ENCODE measurements at regions not wholly inside any gene's neighbourhood (a gene's known extent, or its start where the extent isn't known, plus 50 kb on each side); places are given as distances from the start of the nearest gene placed in this dataset.
A peak's percentile ranks its signal among the peaks of the same experiment; 100 is the strongest.
"Not testable (repeated sequence)": the region's sequence is repeated elsewhere in the genome, so short reads cannot be mapped to it uniquely, and the experiment has no call there.

GRCh38 chr13:31517599-31517998, 221.7 kb upstream of the RXFP2 start:
- no peak for DNase-seq (ENCODE audit: low spot score)

DNA sequence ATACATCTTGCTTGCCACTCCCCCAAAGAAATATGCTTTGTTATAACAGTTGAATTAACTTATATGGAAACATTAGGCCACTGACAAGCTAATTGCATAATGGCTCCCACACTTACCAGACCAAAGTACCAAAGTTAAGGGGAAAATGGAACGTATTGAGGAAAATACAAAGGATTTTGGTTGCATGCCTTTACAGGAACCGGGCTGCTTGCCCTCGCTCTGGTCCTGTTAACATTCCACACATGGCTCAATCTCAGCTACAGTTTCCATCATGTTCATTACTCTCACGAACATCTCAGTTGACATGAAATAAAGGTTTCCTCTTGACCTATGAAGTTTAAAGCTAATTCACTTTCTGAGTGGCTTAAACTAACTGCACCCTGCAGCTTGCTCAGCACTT, 220.7 kb upstream of the RXFP2 start:
- DNase-seq (ENCODE audit: low spot score): no peak

DNA sequence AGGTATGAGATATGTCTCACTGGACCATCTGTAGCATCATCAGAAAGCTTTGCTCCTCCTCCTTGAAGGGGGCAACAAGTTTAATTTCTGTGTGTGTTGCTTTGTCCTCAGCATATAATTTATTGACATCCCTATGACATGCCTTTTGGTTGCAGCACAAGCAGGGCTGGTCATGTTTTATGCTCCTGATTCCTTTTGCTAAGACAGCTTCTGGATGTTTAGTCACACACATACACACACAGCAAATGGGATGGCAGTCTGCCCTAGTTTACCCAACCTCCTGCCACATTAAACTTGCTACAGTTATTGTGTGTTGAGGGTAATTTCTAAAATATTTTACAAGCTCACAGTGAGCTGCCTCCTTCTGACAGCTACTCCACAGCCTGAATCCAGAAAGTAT, 217.9 kb upstream of the RXFP2 start:
- no peak for DNase-seq (ENCODE audit: low spot score)

DNA sequence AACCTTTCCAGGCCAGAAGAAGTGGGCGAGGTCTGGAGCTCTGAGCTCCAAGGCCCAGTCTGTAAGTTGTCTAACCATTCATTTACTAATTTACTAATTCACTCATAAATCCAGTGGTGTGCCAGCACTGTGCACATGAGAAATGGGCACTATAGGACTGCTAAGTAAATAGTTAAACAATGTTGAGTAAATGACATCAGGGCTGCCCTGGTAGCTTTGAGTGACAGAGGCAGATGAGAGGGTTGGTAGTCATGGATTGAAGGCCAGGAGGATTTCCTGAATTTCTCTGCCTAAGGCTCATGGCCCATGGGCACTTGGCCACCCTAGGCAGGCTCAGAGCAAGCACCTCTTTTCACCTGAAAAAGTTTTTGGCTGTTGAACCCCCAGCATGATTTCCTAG, 216.9 kb upstream of the RXFP2 start:
- no peak for DNase-seq (ENCODE audit: low spot score)

- no peak for DNase-seq (ENCODE audit: low spot score)
Observed at GRCh38 chr13:31528176-31528575, 211.2 kb upstream of the RXFP2 start.

DNA sequence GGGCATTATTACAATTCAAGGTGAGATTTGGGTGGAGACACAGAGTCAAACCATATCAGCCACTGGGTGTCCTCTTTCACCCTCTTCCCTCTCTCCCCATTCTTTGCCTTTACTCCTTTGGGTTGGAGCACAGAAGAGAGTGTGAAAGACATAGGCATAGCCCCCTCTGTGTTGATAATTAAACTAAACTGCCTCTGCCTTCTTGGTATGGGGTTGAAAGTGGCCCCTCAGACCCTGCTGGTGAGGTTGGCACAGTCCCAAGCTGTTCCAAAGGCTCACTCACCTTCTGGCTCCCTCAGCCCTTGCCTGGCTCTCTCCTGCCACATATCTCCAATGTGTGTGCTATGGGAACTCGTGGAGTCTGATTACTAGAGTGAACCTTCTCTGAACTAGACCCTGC, 210.6 kb upstream of the RXFP2 start:
- DNase-seq (ENCODE audit: low spot score): no peak

DNA sequence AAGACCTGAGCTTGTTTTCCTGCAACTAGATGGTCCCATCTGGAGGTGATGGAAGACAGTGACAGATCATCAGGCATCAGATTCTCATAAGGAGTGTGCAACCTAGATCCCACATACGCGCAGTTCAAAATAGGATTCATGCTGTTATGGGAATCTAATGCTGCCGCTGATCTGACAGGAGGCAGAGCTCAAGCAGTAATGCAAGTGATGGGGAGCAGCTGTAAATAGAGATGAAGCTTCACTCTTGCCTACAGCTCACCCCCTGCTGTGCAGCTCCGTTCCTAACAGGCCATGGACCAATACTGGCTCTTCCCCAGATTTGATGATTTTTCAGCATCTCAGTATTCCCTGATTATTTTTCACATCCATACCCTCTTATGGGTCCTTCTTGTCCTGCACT, 208.4 kb upstream of the RXFP2 start:
- no peak for DNase-seq (ENCODE audit: low spot score)

- no peak for DNase-seq (ENCODE audit: low spot score)
Observed at GRCh38 chr13:31537052-31537451, 202.3 kb upstream of the RXFP2 start.

- DNase-seq (ENCODE audit: low spot score): peak; percentile 33
Observed at GRCh38 chr13:31538067-31539042, 201.0 kb upstream of the RXFP2 start.

DNA sequence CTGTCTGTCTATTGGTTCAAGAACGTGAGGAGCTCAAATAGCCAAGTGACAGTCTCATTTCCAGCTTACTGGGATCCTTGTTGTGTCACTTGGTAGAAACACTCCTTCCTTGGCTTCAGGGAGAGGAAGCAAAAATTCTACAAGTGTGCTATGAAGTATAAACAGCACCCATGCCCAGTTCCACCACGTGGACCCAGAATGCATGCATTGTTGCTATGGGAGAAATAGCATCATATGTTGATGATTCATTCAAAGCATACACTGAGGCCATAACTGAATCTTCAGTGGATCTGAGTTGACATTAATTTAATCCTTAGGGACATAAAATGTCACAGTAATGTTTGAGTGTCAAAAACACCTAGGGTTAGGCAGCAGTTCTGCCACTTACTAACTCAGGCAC, 199.0 kb upstream of the RXFP2 start:
- DNase-seq (ENCODE audit: low spot score): no peak

DNA sequence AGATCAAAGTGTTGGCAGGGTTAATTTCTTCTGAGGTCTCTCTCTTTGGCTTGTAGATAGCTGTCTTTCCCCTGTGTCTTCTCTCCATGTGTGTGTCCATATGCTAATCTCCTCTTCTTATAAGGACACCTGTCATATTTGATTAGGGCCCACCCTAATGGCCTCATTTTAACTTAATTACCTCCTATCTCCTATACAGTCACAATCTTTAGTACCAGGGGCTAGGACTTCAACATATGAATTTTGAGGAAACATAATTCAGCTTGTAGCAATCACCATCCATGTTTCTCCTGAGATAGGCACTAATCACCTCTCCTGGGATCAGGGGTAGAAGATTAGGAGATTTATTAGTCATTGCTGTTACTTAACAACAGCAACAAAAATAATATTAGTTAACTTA, 196.1 kb upstream of the RXFP2 start:
- DNase-seq (ENCODE audit: low spot score): no peak

DNA sequence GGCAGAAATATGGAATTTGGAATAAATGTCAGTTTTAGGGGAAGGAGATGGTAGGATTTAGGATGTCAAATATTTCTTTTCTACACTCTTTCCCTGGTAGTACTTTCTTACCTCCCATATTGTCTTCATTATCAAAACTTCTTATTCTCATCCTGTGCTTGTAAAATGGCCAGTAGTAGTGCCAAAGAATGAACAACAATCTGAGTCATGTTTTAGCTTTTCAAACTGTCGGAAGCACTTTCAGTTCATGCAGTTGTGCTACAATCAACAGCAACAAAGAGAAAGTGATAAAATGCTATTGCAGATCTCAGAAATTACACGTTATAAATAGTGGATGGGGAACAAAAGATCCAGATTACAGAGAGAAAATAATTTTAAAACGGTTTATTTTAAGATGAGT, 193.7 kb upstream of the RXFP2 start:
- no peak for DNase-seq (ENCODE audit: low spot score)

DNA sequence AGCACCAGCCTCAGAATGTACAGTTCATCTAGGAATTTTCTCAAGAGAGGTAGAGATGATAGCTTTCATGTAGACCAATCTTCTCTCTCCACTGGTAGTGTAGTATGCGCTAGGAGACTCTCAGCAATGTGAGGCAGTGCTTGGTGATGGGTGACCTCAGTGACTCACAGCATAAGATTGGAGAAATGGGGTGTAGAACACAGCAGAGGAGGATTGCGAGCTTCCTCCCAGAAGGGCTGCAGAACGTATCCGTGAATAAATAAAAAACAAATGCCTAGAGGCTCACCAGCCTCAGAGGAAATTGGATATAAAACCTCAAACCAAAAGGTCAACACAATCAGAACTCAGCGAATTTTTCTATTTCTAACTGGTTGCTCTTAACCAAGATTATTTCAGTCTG, 182.9 kb upstream of the RXFP2 start:
- no peak for DNase-seq (ENCODE audit: low spot score)

GRCh38 chr13:31584221-31584620, 155.1 kb upstream of the RXFP2 start:
- not testable (repeated sequence) for DNase-seq (ENCODE audit: low spot score)

DNA sequence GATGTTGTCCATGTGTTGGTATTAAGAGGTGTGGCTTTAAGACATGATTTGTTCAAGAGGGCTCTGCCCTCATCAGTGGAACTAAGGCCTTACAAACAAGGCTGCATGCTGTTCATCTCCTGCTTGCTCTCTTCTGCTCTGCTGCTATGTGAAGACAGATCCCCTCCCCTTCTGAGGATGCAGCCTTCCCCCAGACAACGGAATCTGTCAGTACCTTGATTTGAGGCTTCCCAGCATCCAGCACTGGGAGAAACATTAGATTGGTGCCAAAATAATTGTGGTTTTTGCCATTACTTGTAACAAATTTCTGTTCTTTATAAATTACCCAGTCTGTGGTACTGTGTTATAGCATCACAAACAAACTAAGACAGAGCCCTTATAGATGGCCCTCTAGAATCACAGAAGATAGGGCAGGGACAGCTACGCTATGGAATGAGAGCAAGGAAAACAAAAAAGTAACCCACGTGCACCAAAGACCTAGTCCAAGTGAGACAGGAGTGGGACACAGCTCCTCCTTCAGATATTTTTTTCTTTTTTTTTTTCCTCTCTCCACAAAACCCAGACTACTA, 151.5 kb upstream of the RXFP2 start:
- DNase-seq (ENCODE audit: low spot score): peak; percentile 14

DNA sequence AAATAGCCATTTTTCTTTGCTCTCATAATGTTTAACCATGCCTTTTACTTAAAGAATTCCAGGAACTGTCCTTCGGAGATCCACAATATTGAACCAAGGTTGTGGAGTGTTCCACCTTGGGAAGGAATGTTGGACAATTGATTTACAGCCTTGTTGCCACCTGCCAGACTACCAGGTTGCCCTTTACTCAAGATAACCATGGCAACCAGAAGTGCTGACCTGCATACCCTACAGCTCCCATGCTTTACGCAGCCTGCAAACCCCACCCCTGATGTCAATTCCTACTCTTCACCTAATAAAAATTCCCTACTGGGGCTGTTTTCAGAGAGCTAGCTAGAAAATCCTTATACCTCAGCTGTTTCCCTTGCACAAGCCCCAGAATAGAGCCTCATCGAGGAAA, 151.0 kb upstream of the RXFP2 start:
- DNase-seq (ENCODE audit: low spot score): peak; percentile 30

- DNase-seq (ENCODE audit: low spot score): peak; percentile 36
Observed at GRCh38 chr13:31588893-31589292, 150.4 kb upstream of the RXFP2 start.

- no peak for DNase-seq (ENCODE audit: low spot score)
Observed at GRCh38 chr13:31591642-31592233, 147.6 kb upstream of the RXFP2 start.

- no peak for DNase-seq (ENCODE audit: low spot score)
Observed at GRCh38 chr13:31594056-31594455, 145.3 kb upstream of the RXFP2 start.

GRCh38 chr13:31595563-31595962, 143.8 kb upstream of the RXFP2 start:
- DNase-seq (ENCODE audit: low spot score): no peak

GRCh38 chr13:31598990-31599389, 140.3 kb upstream of the RXFP2 start:
- no peak for DNase-seq (ENCODE audit: low spot score)

- DNase-seq (ENCODE audit: low spot score): no peak
Observed at GRCh38 chr13:31605076-31605860, 134.1 kb upstream of the RXFP2 start.

All from mucosa of gallbladder (tissue), 1 donor.